ENCODE measurements at regions not wholly inside any gene's neighbourhood (a gene's known extent, or its start where the extent isn't known, plus 50 kb on each side); places are given as distances from the start of the nearest gene placed in this dataset.

DNA sequence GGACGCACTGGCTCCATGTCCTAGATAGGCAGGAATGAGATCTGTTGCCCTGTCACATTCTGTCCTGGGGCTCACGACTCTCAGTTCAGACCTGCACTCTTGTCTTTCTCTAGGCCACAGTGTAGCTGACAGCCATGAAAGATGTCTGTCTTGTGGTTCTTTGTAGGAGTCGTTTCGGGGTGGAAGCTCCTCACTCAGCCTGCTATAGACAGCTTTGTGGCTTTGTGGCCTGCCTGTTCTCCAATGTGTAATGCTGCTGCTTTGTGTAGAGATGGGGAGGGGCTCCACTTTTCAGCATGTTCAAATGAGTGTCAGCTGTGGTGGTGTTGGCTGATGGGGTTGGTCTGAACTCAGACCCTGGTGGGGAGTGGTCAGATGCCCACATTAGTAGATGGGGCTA lies 410.7 kb downstream of the ACTR3B start:
- TF ChIP-seq, protein P1, sequence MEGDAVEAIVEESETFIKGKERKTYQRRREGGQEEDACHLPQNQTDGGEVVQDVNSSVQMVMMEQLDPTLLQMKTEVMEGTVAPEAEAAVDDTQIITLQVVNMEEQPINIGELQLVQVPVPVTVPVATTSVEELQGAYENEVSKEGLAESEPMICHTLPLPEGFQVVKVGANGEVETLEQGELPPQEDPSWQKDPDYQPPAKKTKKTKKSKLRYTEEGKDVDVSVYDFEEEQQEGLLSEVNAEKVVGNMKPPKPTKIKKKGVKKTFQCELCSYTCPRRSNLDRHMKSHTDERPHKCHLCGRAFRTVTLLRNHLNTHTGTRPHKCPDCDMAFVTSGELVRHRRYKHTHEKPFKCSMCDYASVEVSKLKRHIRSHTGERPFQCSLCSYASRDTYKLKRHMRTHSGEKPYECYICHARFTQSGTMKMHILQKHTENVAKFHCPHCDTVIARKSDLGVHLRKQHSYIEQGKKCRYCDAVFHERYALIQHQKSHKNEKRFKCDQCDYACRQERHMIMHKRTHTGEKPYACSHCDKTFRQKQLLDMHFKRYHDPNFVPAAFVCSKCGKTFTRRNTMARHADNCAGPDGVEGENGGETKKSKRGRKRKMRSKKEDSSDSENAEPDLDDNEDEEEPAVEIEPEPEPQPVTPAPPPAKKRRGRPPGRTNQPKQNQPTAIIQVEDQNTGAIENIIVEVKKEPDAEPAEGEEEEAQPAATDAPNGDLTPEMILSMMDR (conservative IDR thresholded peaks at IDR 0.05; ENCODE audit: low read length) = no peak
- TF ChIP-seq EZH2phosphoT487 (IDR thresholded peaks at IDR 0.05; ENCODE audit: borderline replicate concordance, low read depth, low read length) = no peak
